Astrocyte (in vitro differentiated cells and primary cell): ENCODE measurements at regions not wholly inside any gene's neighbourhood (a gene's known extent, or its start where the extent isn't known, plus 50 kb on each side); places are given as distances from the start of the nearest gene placed in this dataset.

Source experiments
- DNase-seq: peaks from one replicate; pipeline ENCODE4 v3.0.0-alpha.2; 2010; ENCODE audit warnings: low read depth
- FAIRE-seq: peaks from 2 replicates; lab custom pipeline; 2011; peaks lifted over from hg19 to GRCh38; lab: Jason Lieb, UNC
- H2AFZ ChIP-seq: 2 replicates; pipeline ENCODE4 v1.6.0; 2012; ENCODE audit warnings: low read depth, low read length, inconsistent platforms
- H3K27ac ChIP-seq: 2 replicates; pipeline ENCODE4 v1.5.1; 2011; ENCODE audit warnings: low read depth, low read length, inconsistent platforms
- H3K27me3 ChIP-seq: 2 replicates; pipeline ENCODE4 v1.6.0; 2011; ENCODE audit warnings: low read length, inconsistent platforms; ENCODE audit not compliant: insufficient read depth
- H3K36me3 ChIP-seq: 2 replicates; pipeline ENCODE4 v1.5.1; 2011; ENCODE audit warnings: low read length, inconsistent platforms; ENCODE audit not compliant: insufficient read depth
- H3K4me1 ChIP-seq: 2 replicates; pipeline ENCODE4 v1.5.1; 2011; ENCODE audit warnings: low read length, inconsistent platforms; ENCODE audit not compliant: insufficient read depth
- H3K4me2 ChIP-seq: 2 replicates; pipeline ENCODE4 v1.6.0; 2012; ENCODE audit warnings: low read length, inconsistent platforms
- H3K4me3 ChIP-seq: 2 replicates; pipeline ENCODE4 v1.5.1; 2011; ENCODE audit warnings: low read depth, mild to moderate bottlenecking, low read length, inconsistent platforms; ENCODE audit not compliant: insufficient read depth
- H3K79me2 ChIP-seq: 2 replicates; pipeline ENCODE4 v1.6.0; 2012; ENCODE audit warnings: mild to moderate bottlenecking, low read length, inconsistent platforms; ENCODE audit not compliant: insufficient read depth
- H3K9ac ChIP-seq: 2 replicates; pipeline ENCODE4 v1.6.0; 2012; ENCODE audit warnings: mild to moderate bottlenecking, low read length, inconsistent platforms
- H3K9me3 ChIP-seq: 2 replicates; pipeline ENCODE4 v1.5.1; 2012; ENCODE audit warnings: low read depth, mild to moderate bottlenecking, low read length, inconsistent platforms; ENCODE audit not compliant: insufficient read depth
- H4K20me1 ChIP-seq: 2 replicates; pipeline ENCODE4 v1.6.0; 2012; ENCODE audit warnings: low read length, inconsistent platforms; ENCODE audit not compliant: insufficient read depth
- H3K27ac Mint-ChIP-seq: one replicate; pipeline ENCODE4 v1.8.0; 2021; ENCODE audit warnings: mild to moderate bottlenecking, mixed read lengths; ENCODE audit not compliant: unreplicated experiment
- H3K27me3 Mint-ChIP-seq: one replicate; pipeline ENCODE4 v1.8.0; 2021; ENCODE audit warnings: low read depth, mixed read lengths; ENCODE audit not compliant: unreplicated experiment
- H3K36me3 Mint-ChIP-seq: one replicate; pipeline ENCODE4 v1.8.0; 2021; ENCODE audit warnings: low read depth, mixed read lengths; ENCODE audit not compliant: unreplicated experiment
- H3K4me1 Mint-ChIP-seq: one replicate; pipeline ENCODE4 v1.8.0; 2021; ENCODE audit warnings: low read depth, mixed read lengths; ENCODE audit not compliant: unreplicated experiment
- H3K4me3 Mint-ChIP-seq: one replicate; pipeline ENCODE4 v1.8.0; 2021; ENCODE audit warnings: mild to moderate bottlenecking, moderate library complexity, mixed read lengths; ENCODE audit not compliant: unreplicated experiment
- H3K9me3 Mint-ChIP-seq: one replicate; pipeline ENCODE4 v1.8.0; 2021; ENCODE audit warnings: mild to moderate bottlenecking, mixed read lengths; ENCODE audit not compliant: unreplicated experiment
- EZH2 ChIP-seq: IDR thresholded peaks from 2 replicates; pipeline ENCODE4 v1.6.1; 2012; ENCODE audit warnings: mild to moderate bottlenecking, low read length, inconsistent platforms; ENCODE audit not compliant: insufficient read depth
- TF ChIP-seq, protein P1 (sequence below): IDR thresholded peaks from 2 replicates; pipeline ENCODE4 v1.5.1; 2011; ENCODE audit warnings: low read depth, mild to moderate bottlenecking, inconsistent platforms, low read length, moderate library complexity; ENCODE audit not compliant: insufficient read depth

DNA sequence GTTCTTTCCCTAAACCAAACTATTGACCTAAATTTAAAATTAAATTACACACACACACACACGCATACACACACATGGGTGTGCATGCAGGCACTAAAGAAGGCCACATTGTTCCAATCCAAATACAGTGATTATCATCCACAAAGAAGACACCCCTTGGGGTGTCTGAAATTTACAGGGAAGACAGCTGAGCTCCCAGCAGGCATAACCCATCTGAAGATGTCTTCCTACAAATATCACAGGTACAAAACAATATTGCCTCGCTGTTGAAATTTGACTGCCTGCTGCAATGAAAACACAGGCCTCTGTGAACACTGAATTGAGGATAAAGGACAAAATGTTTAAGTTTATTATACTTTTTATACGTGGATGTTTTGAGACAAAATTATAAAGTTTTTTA lies 50.2 kb upstream of the SLC7A11 start:
- no peak overlapping the region for H3K27ac ChIP-seq
- no peaks in the 10 kb centered on the region for H4K20me1 ChIP-seq
- no peak overlapping the region for H3K9ac ChIP-seq
- no peak for FAIRE-seq
- no peak overlapping the region for H3K4me2 ChIP-seq
- H3K79me2 ChIP-seq, result no peaks in the 10 kb centered on the region
- H3K9me3 Mint-ChIP-seq, result no peaks in the 10 kb centered on the region
- no peak overlapping the region for H3K4me3 ChIP-seq
- no peaks in the 10 kb centered on the region for H3K27me3 Mint-ChIP-seq
- H3K4me1 ChIP-seq, result no peaks in the 10 kb centered on the region
- H3K27ac Mint-ChIP-seq, result no peak overlapping the region
- no peaks in the 10 kb centered on the region for H3K9me3 ChIP-seq
- no peaks in the 10 kb centered on the region for H3K36me3 ChIP-seq
- H3K36me3 Mint-ChIP-seq, result no peaks in the 10 kb centered on the region
- TF ChIP-seq, protein P1, sequence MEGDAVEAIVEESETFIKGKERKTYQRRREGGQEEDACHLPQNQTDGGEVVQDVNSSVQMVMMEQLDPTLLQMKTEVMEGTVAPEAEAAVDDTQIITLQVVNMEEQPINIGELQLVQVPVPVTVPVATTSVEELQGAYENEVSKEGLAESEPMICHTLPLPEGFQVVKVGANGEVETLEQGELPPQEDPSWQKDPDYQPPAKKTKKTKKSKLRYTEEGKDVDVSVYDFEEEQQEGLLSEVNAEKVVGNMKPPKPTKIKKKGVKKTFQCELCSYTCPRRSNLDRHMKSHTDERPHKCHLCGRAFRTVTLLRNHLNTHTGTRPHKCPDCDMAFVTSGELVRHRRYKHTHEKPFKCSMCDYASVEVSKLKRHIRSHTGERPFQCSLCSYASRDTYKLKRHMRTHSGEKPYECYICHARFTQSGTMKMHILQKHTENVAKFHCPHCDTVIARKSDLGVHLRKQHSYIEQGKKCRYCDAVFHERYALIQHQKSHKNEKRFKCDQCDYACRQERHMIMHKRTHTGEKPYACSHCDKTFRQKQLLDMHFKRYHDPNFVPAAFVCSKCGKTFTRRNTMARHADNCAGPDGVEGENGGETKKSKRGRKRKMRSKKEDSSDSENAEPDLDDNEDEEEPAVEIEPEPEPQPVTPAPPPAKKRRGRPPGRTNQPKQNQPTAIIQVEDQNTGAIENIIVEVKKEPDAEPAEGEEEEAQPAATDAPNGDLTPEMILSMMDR, result no peak
- TF ChIP-seq EZH2, result no peak
- no peak overlapping the region for H2AFZ ChIP-seq
- no peak overlapping the region for H3K4me3 Mint-ChIP-seq
- H3K4me1 Mint-ChIP-seq, result no peaks in the 10 kb centered on the region
- H3K27me3 ChIP-seq, result no peaks in the 10 kb centered on the region
- no peak for DNase-seq
